Mammary epithelial cell (primary cell): ENCODE measurements at regions not wholly inside any gene's neighbourhood (a gene's known extent, or its start where the extent isn't known, plus 50 kb on each side); places are given as distances from the start of the nearest gene placed in this dataset.
"Not testable (repeated sequence)": the region's sequence is repeated elsewhere in the genome, so short reads cannot be mapped to it uniquely, and the experiment has no call there.

ENCODE experiments used
- EZH2 ChIP-seq: IDR thresholded peaks from 2 replicates; pipeline ENCODE4 v1.6.1; 2012; ENCODE audit warnings: low read length, inconsistent platforms, borderline replicate concordance
- TF ChIP-seq, protein P1 (sequence below), 2 donors: IDR thresholded peaks in 1 of 2; conservative IDR thresholded peaks in 1 of 2; 2 replicates each; pipeline ENCODE4 v1.5.1; 2011 to 2012; ENCODE audit warnings: inconsistent platforms in 2 of 2, low read length in 2 of 2, mild to moderate bottlenecking in 2 of 2, control low read depth in 1 of 2, low read depth in 1 of 2; ENCODE audit not compliant: insufficient read depth in 1 of 2; ENCODE audit errors: extremely low read depth in 1 of 2

DNA sequence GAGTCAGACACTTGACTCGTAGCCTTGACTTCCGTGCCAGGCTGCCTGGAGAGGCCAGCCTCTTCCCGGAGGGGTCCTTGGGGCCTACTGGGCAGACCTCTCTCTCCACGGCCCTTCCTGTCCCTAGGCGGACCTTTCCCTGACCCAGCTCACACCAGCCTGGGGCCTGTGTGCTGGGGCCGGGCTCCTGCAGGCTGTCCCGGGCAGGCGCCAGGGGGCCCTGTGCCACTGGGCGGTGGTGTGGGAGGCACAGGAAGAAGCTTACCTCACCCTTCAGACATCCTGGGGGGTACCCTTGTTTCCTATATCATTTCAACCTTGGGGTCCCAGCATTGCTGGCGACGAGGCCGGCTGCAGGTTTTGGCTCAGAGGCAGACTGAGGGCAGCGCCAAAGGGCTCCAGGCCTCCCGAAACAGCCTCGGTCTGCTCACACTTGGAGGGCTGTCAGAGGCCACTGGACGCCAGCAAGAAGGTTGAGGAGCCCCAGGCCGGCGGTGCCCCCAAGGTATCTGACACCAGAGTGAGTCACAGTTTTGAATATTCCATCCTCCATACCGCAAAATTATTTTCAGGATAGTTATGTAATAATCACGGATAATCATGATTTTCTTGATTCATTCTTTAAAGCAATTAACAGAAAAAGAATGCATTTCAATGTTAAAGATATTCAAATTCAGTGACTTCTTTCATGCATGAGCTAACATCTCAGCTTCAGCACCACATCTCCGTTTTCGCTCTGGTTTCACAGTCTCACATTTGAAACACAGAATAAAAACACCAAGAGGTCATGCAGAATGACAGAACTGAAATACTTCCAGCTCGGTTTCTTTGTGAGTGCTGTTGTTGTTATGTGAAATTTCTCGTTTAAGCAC is 3967.6 kb upstream of the TPTE start:
- TF ChIP-seq, protein P1, sequence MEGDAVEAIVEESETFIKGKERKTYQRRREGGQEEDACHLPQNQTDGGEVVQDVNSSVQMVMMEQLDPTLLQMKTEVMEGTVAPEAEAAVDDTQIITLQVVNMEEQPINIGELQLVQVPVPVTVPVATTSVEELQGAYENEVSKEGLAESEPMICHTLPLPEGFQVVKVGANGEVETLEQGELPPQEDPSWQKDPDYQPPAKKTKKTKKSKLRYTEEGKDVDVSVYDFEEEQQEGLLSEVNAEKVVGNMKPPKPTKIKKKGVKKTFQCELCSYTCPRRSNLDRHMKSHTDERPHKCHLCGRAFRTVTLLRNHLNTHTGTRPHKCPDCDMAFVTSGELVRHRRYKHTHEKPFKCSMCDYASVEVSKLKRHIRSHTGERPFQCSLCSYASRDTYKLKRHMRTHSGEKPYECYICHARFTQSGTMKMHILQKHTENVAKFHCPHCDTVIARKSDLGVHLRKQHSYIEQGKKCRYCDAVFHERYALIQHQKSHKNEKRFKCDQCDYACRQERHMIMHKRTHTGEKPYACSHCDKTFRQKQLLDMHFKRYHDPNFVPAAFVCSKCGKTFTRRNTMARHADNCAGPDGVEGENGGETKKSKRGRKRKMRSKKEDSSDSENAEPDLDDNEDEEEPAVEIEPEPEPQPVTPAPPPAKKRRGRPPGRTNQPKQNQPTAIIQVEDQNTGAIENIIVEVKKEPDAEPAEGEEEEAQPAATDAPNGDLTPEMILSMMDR (conservative IDR thresholded peaks at IDR 0.05 in 1 of 2, IDR thresholded peaks at IDR 0.05 in 1 of 2; ENCODE audit: extremely low read depth in 1 of 2, insufficient read depth in 1 of 2, low read depth in 1 of 2, low read length in 2 of 2), result not testable (repeated sequence)
- not testable (repeated sequence) for TF ChIP-seq EZH2
